ENCODE measurements at regions not wholly inside any gene's neighbourhood (a gene's known extent, or its start where the extent isn't known, plus 50 kb on each side); places are given as distances from the start of the nearest gene placed in this dataset.

- no peak for TF ChIP-seq CTCF (IDR thresholded peaks at IDR 0.05)
- no peak for TF ChIP-seq POLR2A (IDR thresholded peaks at IDR 0.05)
These were observed 151.4 kb downstream of the TFEC start for GRCh38 chr7:115879171-115879570.
